ENCODE measurements at regions not wholly inside any gene's neighbourhood (a gene's known extent, or its start where the extent isn't known, plus 50 kb on each side); places are given as distances from the start of the nearest gene placed in this dataset.
A peak's percentile ranks its signal among the peaks of the same experiment; 100 is the strongest.

GRCh38 chr4:124480061-124480460 lies 232.5 kb downstream of the ANKRD50 start:
- intact Hi-C loops (cut with DNase I): no loop called here
- no peak overlapping the region for H3K4me3 ChIP-seq
- H3K27ac ChIP-seq: no peak overlapping the region
- no peaks in the 10 kb centered on the region for H3K27me3 ChIP-seq (ENCODE audit: low read depth)
- no peaks in the 10 kb centered on the region for H3K4me1 ChIP-seq
- TF ChIP-seq CTCF (IDR thresholded peaks at IDR 0.05): no peak
- DNase-seq: no peak
- no peaks in the 10 kb centered on the region for H3K36me3 ChIP-seq
- no peaks in the 10 kb centered on the region for H3K9me3 ChIP-seq
- no peak for ATAC-seq

- no peak for TF ChIP-seq CTCF (IDR thresholded peaks at IDR 0.05)
- intact Hi-C loops (cut with DNase I): no loop called here
- ATAC-seq: no peak
- no peak overlapping the region for H3K27ac ChIP-seq
- no peak overlapping the region for H3K4me3 ChIP-seq
- no peaks in the 10 kb centered on the region for H3K4me1 ChIP-seq
- no peak for DNase-seq
- no peaks in the 10 kb centered on the region for H3K9me3 ChIP-seq
- no peaks in the 10 kb centered on the region for H3K27me3 ChIP-seq (ENCODE audit: low read depth)
- H3K36me3 ChIP-seq: no peaks in the 10 kb centered on the region
These were observed 231.4 kb downstream of the ANKRD50 start for GRCh38 chr4:124481123-124481522.

- DNase-seq (no peak), ATAC-seq (peak; percentile 39 to 46)
- no peaks in the 10 kb centered on the region for H3K27me3 ChIP-seq (ENCODE audit: low read depth)
These were observed 229.3 kb downstream of the ANKRD50 start for GRCh38 chr4:124483048-124483906.

GRCh38 chr4:124484008-124484407 lies 228.5 kb downstream of the ANKRD50 start:
- no peaks in the 10 kb centered on the region for H3K27me3 ChIP-seq (ENCODE audit: low read depth)
- H3K9me3 ChIP-seq: no peaks in the 10 kb centered on the region
- H3K36me3 ChIP-seq: no peaks in the 10 kb centered on the region
- TF ChIP-seq CTCF (IDR thresholded peaks at IDR 0.05): no peak
- H3K4me3 ChIP-seq: no peak overlapping the region
- intact Hi-C loops (cut with DNase I): no loop called here
- H3K27ac ChIP-seq: no peak overlapping the region
- no peaks in the 10 kb centered on the region for H3K4me1 ChIP-seq
- no peak for DNase-seq
- ATAC-seq: no peak

More at GRCh38 chr4:124483048-124483906, 229.3 kb downstream of the ANKRD50 start:
- Histone ChIP-seq H3K9me3 (no peaks in the 10 kb centered on the region), H3K4me1 (no peaks in the 10 kb centered on the region), H3K36me3 (no peaks in the 10 kb centered on the region), H3K4me3 (no peak overlapping the region), H3K27ac (no peak overlapping the region)
- intact Hi-C loops (cut with DNase I): no loop called here
- no peak for TF ChIP-seq CTCF (IDR thresholded peaks at IDR 0.05)

- Histone ChIP-seq H3K4me3 (no peak overlapping the region), H3K27me3 (ENCODE audit: low read depth) (no peaks in the 10 kb centered on the region), H3K9me3 (no peaks in the 10 kb centered on the region), H3K27ac (no peak overlapping the region), H3K4me1 (no peaks in the 10 kb centered on the region), H3K36me3 (no peaks in the 10 kb centered on the region)
- DNase-seq (no peak), ATAC-seq (no peak)
- no peak for TF ChIP-seq CTCF (IDR thresholded peaks at IDR 0.05)
- intact Hi-C loops (cut with DNase I): no loop called here
These were observed 227.6 kb downstream of the ANKRD50 start for GRCh38 chr4:124484940-124485339.

Data from lower lobe of right lung (tissue), 2 donors.